ENCODE measurements at regions not wholly inside any gene's neighbourhood (a gene's known extent, or its start where the extent isn't known, plus 50 kb on each side); places are given as distances from the start of the nearest gene placed in this dataset.

DNA sequence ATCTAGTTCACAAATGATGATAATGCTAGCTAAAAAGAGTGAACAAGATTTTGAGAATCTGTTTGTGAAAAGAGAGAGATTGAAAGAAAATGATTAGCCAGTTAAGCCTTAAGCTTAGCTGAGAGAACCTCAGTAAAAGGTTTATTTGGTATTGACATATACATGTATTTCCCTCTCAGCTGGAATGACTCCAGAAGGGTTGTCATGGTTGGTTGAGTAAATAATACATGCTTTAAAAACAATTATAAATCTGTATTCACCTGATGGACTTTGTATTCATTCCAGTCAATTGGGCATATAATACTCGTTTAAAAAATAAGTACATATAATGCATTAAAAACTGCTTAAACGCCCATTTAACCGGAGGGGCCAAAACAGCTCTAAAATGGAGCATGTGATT is 181.4 kb downstream of the GRB14 start:
- intact Hi-C loops (cut with DNase I): no loop called here
- H3K27ac ChIP-seq (replicated peaks in 1 of 4): no peak overlapping the region
- no peaks in the 10 kb centered on the region for H3K9me3 ChIP-seq
- H3K4me3 ChIP-seq: no peak overlapping the region
- WGBS: 95% methylated on average over 3 of the region's 3 CpGs
- no peak for DNase-seq (ENCODE audit: extremely low spot score)
- H3K4me1 ChIP-seq: no peaks in the 10 kb centered on the region
- no peak for TF ChIP-seq POLR2AphosphoS5 (IDR thresholded peaks at IDR 0.05)
- TF ChIP-seq EP300 (IDR thresholded peaks at IDR 0.05): no peak
- TF ChIP-seq, protein P1, sequence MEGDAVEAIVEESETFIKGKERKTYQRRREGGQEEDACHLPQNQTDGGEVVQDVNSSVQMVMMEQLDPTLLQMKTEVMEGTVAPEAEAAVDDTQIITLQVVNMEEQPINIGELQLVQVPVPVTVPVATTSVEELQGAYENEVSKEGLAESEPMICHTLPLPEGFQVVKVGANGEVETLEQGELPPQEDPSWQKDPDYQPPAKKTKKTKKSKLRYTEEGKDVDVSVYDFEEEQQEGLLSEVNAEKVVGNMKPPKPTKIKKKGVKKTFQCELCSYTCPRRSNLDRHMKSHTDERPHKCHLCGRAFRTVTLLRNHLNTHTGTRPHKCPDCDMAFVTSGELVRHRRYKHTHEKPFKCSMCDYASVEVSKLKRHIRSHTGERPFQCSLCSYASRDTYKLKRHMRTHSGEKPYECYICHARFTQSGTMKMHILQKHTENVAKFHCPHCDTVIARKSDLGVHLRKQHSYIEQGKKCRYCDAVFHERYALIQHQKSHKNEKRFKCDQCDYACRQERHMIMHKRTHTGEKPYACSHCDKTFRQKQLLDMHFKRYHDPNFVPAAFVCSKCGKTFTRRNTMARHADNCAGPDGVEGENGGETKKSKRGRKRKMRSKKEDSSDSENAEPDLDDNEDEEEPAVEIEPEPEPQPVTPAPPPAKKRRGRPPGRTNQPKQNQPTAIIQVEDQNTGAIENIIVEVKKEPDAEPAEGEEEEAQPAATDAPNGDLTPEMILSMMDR (IDR thresholded peaks at IDR 0.05): no peak
- TF ChIP-seq POLR2A (IDR thresholded peaks at IDR 0.05; ENCODE audit: low read depth): no peak
- no peaks in the 10 kb centered on the region for H3K27me3 ChIP-seq
- no peaks in the 10 kb centered on the region for H3K36me3 ChIP-seq

DNA sequence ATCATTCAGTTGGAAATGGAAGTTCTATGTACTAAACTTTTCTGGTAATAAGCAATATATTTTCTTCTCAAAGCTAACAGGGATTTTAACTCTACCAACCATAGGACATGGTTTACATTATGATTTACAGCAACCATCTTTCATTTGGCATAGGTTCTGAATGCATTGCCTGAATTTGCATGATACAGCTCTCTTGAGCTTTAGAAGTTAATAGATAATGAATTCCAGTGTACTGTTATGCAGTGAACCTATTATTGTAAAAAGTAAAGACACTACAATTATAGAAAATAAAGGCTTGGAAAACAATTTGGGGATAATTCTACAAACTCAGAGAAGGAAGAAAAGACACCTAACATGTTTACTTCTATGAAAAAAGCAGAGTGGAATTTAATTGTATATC is 182.0 kb downstream of the GRB14 start:
- Histone ChIP-seq H3K27ac (replicated peaks in 1 of 4) (no peak overlapping the region), H3K4me1 (no peaks in the 10 kb centered on the region), H3K4me3 (no peak overlapping the region), H3K27me3 (no peaks in the 10 kb centered on the region), H3K36me3 (no peaks in the 10 kb centered on the region), H3K9me3 (no peaks in the 10 kb centered on the region)
- intact Hi-C loops (cut with DNase I): no loop called here
- TF ChIP-seq, protein P1 (IDR thresholded peaks at IDR 0.05): no peak
- TF ChIP-seq POLR2A (IDR thresholded peaks at IDR 0.05; ENCODE audit: low read depth): no peak
- no peak for TF ChIP-seq POLR2AphosphoS5 (IDR thresholded peaks at IDR 0.05)
- TF ChIP-seq EP300 (IDR thresholded peaks at IDR 0.05): no peak
- no peak for DNase-seq (ENCODE audit: extremely low spot score)

DNA sequence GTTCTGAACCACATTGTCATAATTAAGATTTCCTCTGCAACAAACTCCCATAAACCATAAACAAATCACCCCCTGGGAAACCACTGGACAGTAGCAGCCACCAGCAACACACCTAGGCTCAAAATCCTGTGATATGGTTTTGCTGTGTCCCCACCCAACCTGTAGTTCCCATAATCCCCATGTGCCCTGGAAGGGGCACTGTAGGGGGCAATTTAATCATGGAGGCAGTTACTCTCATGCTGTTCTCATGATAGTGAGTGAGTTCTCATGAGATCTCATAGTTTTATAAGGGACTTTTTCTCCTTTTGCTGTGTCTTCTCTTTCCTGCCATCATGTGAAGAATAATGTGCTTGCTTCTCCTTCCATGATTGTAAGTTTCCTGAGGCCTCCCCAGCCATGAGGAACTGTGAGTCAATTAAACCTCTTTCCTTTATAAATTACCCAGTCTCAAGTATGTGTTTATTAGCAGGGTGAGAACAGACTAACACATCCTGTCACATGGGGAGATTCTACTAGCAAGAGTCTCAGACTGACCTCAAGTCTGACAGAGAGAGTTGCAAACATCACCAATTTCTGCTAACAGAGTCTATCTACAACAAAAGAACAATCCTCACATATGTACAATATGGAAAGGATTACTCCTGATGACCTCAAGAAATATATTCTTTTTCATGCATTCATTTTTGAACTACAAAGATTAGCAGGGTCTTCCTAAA is 182.6 kb downstream of the GRB14 start:
- Histone ChIP-seq H3K9me3 (no peaks in the 10 kb centered on the region), H3K36me3 (no peaks in the 10 kb centered on the region), H3K4me3 (no peak overlapping the region), H3K27me3 (no peaks in the 10 kb centered on the region), H3K27ac (replicated peaks in 1 of 4) (no peak overlapping the region), H3K4me1 (no peaks in the 10 kb centered on the region)
- intact Hi-C loops (cut with DNase I): no loop called here
- TF ChIP-seq, protein P1 (IDR thresholded peaks at IDR 0.05): no peak
- no peak for DNase-seq (ENCODE audit: extremely low spot score)

DNA sequence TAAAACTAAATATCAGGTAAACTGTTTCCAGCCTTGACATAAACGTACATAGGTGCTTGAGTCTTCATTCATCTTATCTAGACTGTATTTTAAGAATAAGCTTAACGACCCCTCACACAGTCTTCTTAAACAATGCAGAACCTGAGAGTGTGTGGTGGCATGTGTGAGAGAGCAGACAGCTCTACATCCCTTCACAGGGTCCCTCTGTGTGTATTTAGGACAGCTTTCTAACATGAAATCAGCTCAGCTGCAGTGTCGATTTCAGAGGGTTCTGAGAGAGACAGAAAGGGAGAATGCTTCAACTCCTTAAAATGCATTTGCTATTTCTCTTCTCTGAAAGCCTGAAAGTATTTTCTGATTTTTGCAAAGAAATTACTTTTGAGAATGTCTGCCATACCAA is 185.2 kb downstream of the GRB14 start:
- Histone ChIP-seq H3K4me1 (no peaks in the 10 kb centered on the region), H3K27me3 (no peaks in the 10 kb centered on the region), H3K9me3 (no peaks in the 10 kb centered on the region), H3K36me3 (no peaks in the 10 kb centered on the region), H3K27ac (replicated peaks in 1 of 4) (no peak overlapping the region), H3K4me3 (no peak overlapping the region)
- no peak for DNase-seq (ENCODE audit: extremely low spot score)
- 67% methylated on average over 3 of the region's 3 CpGs for WGBS
- intact Hi-C loops (cut with DNase I): no loop called here
- TF ChIP-seq POLR2AphosphoS5 (IDR thresholded peaks at IDR 0.05): no peak
- TF ChIP-seq, protein P1 (IDR thresholded peaks at IDR 0.05): no peak
- TF ChIP-seq EP300 (IDR thresholded peaks at IDR 0.05): no peak
- TF ChIP-seq POLR2A (IDR thresholded peaks at IDR 0.05; ENCODE audit: low read depth): no peak

DNA sequence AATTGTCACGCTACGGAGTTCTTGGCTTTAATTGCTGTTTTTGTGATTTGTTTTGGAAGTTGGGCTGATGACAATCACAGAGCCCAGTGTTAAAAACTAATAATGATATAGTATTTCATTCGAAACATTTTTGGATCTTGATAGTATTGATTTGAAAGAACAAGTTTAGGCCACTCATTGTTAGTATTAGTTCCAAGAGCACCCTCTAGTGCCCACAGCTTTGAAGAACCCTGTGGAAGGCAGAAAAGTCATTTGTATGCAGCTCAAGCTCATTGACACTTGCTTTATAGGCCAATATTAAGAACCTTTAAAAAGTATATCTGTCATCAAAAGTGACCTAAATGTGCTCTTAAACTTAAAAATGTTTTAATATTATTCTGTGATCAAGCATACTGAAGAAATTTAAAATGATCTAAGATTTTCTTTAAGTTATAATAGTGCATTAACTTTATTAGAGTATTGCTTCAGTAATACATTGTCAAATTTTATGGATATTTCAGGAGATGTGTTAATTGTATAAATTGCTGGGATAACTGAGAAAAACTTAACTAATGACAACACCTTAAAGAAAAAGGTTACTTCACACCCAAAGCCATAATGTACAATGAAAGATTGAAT is 191.0 kb downstream of the GRB14 start:
- DNase-seq (ENCODE audit: extremely low spot score): no peak
- intact Hi-C loops (cut with DNase I): loop anchor here (5.0 kb wide), 1 partner anchor 1083 kb away; no protein-coding TSS in a partner anchor
- 67% methylated on average over 3 of the region's 3 CpGs for WGBS
- H3K27me3 ChIP-seq: no peaks in the 10 kb centered on the region
- no peak overlapping the region for H3K4me3 ChIP-seq
- no peaks in the 10 kb centered on the region for H3K9me3 ChIP-seq
- no peaks in the 10 kb centered on the region for H3K36me3 ChIP-seq
- no peak for TF ChIP-seq POLR2A (IDR thresholded peaks at IDR 0.05; ENCODE audit: low read depth)
- TF ChIP-seq, protein P1 (IDR thresholded peaks at IDR 0.05): peak; percentile 45 to 60 (median 49)
- H3K4me1 ChIP-seq: no peaks in the 10 kb centered on the region
- H3K27ac ChIP-seq (replicated peaks in 1 of 4): no peak overlapping the region

All from esophagus muscularis mucosa (tissue), 4 donors.